HG02759 (cell line): ENCODE measurements at regions not wholly inside any gene's neighbourhood (a gene's known extent, or its start where the extent isn't known, plus 50 kb on each side); places are given as distances from the start of the nearest gene placed in this dataset.

Experiments used
- ATAC-seq: cut with Tn5 transposase; IDR thresholded peaks from one replicate; pipeline ENCODE4 v1.9.1; 2021; ENCODE audit warnings: mild to moderate bottlenecking, moderate library complexity; ENCODE audit not compliant: unreplicated experiment

DNA sequence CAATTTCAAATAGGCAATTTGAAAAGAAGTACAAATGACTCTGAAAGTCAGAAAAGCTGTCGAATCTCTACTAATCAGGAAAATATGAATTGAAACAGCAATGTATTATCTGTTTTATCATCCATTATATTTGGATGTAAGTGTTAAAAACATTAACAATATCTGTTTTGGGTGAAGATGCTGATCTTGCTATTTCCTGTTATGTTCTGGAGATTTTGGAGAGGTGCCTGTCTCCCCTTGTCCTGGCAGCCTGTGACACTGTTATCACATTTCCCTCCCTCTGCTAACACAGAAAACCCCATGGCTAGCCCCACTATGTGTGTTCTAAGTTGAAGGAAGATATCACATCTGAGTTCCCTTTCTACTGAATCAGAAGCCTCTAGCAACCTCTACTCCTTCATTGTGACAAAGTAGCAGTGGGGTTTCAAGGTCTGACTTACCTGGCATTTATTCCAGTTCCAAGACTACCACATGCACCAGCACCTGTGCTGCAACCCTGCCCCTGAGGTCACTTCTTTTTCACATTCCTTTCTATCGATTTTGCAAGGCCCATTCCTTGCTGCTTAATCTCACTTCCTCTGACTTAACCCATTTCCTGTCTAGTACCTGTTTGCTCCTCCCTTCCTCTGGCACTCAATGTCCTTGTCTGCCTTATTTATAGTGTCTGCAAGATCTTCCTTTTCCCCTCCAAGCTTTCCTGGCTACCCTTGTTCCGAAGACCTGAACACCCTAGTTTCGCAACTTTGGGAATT is 95.5 kb upstream of the COL8A1 start:
- no peak for ATAC-seq

GRCh38 chr3:99541181-99541580 is 97.2 kb upstream of the COL8A1 start:
- ATAC-seq, result no peak

GRCh38 chr3:99537416-99537815 is 101.0 kb upstream of the COL8A1 start:
- no peak for ATAC-seq

GRCh38 chr3:99536555-99537314 is 101.7 kb upstream of the COL8A1 start:
- ATAC-seq, result no peak

DNA sequence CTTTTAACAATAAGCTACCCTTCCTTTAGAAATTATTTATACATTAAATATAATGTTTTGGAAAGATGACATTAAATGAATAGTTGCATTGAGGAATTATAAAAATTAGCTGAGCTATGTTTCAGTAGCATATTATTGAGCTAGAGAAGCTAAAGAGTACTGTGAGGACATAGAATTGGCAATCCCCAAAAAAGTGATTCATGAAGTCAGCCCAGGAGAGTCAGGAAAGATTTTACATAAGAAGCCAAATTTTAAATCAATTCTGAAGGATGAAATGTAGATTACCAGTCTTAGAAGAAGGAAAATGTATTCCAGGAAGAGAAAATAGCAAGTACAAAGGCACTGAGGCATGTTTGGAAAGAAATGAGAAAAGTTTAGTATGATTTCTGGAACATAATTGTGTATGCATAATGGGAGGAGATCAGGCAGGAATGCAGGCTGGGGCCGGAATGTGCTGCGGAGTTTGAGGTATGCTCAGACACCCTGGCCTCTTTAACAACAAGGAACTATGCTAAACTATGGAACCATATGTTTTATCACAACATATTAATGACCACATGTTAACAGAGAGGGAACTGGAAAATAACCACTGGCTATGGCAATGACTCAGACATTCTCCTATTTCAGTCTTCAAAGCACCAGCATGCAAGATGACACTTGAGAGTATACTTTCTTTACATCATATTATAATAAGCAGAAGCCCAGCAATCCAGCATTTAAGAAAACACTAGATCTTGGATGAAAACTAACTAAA is 103.3 kb upstream of the COL8A1 start:
- ATAC-seq, result no peak

- peak; percentile 79 for ATAC-seq
Measured at GRCh38 chr3:99532246-99532645, 106.1 kb upstream of the COL8A1 start.

GRCh38 chr3:99529265-99529664 is 109.1 kb upstream of the COL8A1 start:
- no peak for ATAC-seq

DNA sequence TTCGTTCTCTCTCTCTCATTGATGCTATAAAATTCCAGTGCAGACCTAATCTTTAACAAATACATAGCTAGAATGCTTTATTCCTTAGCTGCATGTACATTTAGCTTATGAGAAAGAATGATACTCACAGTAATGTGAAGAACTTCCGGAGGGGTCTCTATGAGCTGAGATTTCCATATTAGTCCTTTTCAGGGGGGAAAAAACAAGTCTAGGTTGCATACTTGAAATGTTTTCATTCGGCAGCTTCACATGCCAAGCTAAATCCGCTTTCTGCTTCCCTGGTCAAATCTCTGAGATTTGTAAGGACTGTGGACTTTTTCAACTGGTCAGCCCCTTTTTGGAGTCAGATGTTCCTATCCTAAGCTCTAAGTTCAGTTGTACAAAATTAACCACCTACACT is 111.5 kb upstream of the COL8A1 start:
- ATAC-seq, result no peak

DNA sequence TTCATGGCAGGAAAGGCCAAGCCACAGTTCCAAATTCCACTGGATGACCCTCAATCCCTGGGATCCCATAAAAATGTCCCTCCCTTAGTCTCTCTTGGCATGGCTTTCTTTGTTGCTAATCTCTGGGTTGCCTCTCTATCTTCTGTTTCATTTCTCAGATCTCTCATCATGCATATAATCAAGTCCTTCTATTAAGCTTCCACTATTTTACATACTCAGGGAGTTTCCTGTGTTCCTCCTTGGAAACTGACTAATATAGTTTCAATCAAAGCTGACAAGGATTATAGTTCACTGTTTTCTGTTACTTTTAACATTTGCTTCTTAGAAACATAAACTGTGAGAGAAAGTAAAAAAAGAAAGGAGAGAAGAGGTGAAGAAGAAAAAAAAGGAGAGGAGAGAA is 113.8 kb upstream of the COL8A1 start:
- ATAC-seq, result no peak

DNA sequence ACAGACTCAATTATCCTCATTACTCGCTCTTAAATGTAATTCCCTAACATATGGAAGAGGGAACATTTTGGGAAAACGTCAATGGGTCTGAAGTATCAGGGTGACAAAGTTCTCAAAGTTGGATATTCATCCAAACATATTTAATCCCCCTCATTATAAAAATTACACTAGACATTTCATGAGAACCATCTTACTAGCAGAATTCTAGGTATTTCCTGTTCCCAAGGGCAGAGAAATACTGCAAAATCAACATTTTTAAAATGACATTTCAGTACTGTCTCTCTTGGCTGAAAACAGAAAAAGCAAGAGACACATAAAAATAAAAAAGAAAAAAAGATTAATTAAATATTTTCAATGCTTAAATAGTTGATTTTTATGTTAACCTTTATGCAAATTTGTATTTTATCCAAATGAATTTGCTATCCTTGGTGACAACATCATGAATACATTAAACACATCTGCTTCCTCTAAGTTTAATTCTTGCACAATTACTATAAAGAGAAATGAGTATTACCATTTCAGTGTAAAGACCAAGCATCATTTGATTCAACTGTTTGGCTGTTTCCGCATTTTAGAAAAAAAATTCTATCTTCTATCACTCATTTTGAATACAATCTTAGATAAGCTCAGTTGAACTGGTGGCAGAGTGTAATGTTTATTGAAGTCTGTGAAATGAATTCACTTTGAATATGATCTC is 114.8 kb upstream of the COL8A1 start:
- ATAC-seq, result no peak

DNA sequence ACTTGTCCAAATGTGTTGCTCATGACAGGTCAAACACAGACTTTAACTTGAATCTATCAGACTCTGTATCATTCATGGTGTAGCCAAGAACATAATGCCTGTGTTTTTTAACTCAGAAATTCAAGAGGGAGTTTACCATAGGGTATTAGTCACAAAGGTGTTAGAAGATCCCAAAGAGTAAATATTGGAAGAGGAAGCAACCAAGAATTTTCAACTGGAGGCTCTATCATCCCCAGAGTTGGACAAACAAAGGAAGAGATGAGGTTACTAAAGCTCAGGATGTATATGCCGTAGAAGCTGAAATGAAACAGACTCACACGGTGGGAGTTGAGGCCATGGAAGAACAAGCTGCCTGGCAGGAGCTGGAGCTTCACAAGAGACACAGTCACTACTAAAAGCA is 116.2 kb upstream of the COL8A1 start:
- ATAC-seq, result no peak

- ATAC-seq, result no peak
Measured at GRCh38 chr3:99521551-99521950, 116.8 kb upstream of the COL8A1 start.

DNA sequence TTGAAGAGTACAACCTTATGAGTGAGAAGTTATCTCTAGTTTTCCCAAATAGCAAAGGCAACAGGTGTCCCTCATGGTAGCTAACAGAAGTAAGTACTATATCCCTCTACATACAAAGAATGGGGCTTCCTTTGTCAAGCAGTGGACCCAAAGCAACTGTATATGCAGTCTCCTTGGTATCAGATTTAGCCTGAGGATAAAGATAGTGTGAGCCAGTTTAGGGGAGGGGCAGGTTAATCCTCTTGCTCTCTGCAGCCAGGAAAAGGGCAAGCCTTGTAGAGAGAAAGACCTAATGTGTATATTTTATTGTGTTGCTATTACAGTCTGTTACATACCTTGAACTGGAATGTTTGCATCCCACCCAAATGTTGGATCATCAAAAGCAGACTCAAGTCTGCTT is 117.9 kb upstream of the COL8A1 start:
- ATAC-seq, result no peak

GRCh38 chr3:99516936-99517335 is 121.5 kb upstream of the COL8A1 start:
- ATAC-seq, result no peak

- ATAC-seq, result no peak
Measured at GRCh38 chr3:99515891-99516290, 122.5 kb upstream of the COL8A1 start.

DNA sequence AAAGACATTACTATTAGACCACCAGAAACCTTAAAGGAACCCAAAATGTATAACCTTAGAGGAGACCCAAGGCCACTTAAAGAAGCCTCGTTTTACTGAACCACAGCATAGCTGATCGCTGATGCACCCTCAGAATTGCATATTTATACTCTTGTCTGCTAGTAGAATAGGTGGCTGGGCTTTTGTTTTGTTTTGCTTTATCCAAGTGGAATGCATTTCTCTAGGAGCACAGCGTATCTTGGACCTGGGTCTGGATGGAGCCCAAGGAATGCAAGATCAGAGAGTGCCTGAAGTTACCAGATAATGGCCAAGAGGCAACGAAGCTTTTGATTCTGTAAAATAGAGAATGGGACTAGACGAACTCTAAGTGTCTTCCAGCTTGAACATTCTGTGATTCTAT is 129.2 kb upstream of the COL8A1 start:
- ATAC-seq, result no peak

- ATAC-seq, result no peak
Measured at GRCh38 chr3:99508191-99508590, 130.2 kb upstream of the COL8A1 start.

GRCh38 chr3:99505646-99506269 is 132.6 kb upstream of the COL8A1 start:
- peak; percentile 100 for ATAC-seq

DNA sequence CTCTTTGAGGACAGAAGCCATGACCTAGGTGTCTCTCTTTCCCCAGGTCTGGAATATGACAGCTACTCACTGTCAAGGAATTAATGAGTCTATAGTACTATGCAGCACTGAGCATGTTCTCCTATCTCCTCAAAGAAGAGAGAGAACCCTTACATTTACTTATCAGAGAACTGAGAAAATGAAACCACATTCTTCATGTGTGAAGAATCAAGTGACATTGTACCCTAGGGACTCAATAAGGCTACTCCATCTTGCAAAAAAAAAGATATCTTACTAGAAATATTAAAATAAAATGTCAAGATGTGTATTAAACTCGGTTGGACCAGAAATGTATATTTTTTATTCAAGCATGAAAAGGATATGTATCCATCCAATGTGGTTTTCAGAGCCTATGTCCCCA is 133.2 kb upstream of the COL8A1 start:
- no peak for ATAC-seq

GRCh38 chr3:99504258-99504657 is 134.1 kb upstream of the COL8A1 start:
- no peak for ATAC-seq

DNA sequence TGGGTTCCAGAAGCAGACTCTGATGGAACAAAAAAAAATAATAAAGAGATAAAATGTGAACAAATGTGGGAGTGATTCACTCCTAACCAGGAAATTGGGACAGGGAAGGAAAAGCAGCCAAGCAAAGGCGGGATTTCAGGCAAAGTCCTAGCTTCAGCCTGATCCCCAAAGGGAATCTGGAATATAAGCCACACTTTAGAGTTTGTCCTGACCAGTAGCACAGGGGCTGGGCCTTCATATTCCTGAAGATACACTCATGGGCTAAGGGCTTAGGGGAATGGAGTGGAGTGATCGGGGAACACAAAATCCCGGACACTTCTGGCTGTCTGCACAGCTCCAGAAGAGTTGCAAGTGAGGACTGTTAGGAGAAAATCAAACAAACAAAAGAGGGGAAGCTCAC is 135.0 kb upstream of the COL8A1 start:
- ATAC-seq, result no peak
